Neural cell (in vitro differentiated cells): ENCODE measurements at regions not wholly inside any gene's neighbourhood (a gene's known extent, or its start where the extent isn't known, plus 50 kb on each side); places are given as distances from the start of the nearest gene placed in this dataset.

Experiments used
- H2AFZ ChIP-seq: fragments of 200-600, 300-800 bp; sonication (generic), shearing (Covaris generic); 2 replicates; pipeline ENCODE4 v1.6.0; 2014; ENCODE audit warnings: low read depth, mild to moderate bottlenecking, antibody characterized with exemption, low read length, moderate library complexity
- H3F3A ChIP-seq: fragments of 200-600 bp; shearing (Covaris generic); 2 replicates; pipeline ENCODE4 v1.6.1; 2016; ENCODE audit warnings: mild to moderate bottlenecking, moderate library complexity, mixed read lengths, antibody characterized with exemption, low read length; ENCODE audit not compliant: insufficient read depth, poor library complexity, severe bottlenecking
- H3K27ac ChIP-seq: fragments of 200-600, 300-800 bp; sonication (generic), shearing (Covaris generic); 2 replicates; pipeline ENCODE4 v1.5.1; 2014; ENCODE audit warnings: mild to moderate bottlenecking, low read length, moderate library complexity
- H3K27me3 ChIP-seq: fragments of 300-800, 200-600 bp; sonication (generic), shearing (Covaris generic); 2 replicates; pipeline ENCODE4 v1.6.0; 2014; ENCODE audit warnings: mild to moderate bottlenecking, low read depth, low read length, moderate library complexity; ENCODE audit not compliant: insufficient read depth
- H3K36me3 ChIP-seq: fragments of 300-800, 200-600 bp; sonication (generic), shearing (Covaris generic); 2 replicates; pipeline ENCODE4 v1.5.1; 2014; ENCODE audit warnings: mild to moderate bottlenecking, antibody characterized with exemption, low read length, moderate library complexity; ENCODE audit not compliant: insufficient read depth
- H3K4me2 ChIP-seq: fragments of 300-800, 200-600 bp; sonication (generic), shearing (Covaris generic); 2 replicates; pipeline ENCODE4 v1.6.0; 2014; ENCODE audit warnings: mild to moderate bottlenecking, low read length
- H3K4me3 ChIP-seq: fragments of 300-800, 200-600 bp; sonication (generic), shearing (Covaris generic); 2 replicates; pipeline ENCODE4 v1.5.1; 2014; ENCODE audit warnings: mild to moderate bottlenecking, low read length, moderate library complexity
- H3K79me2 ChIP-seq: fragments of 200-600 bp; shearing (Covaris generic); replicated peaks from 2 replicates; pipeline ENCODE4 v1.6.0; 2014; ENCODE audit warnings: mild to moderate bottlenecking, low read length, moderate library complexity; ENCODE audit not compliant: insufficient read depth
- H3K9ac ChIP-seq: fragments of 300-800, 200-600 bp; sonication (generic), shearing (Covaris generic); 2 replicates; pipeline ENCODE4 v1.6.1; 2016; ENCODE audit warnings: mild to moderate bottlenecking, low read length, mixed read lengths
- H3K9me2 ChIP-seq: fragments of 200-600 bp; shearing (Covaris generic); 2 replicates; pipeline ENCODE4 v1.6.1; 2016; ENCODE audit warnings: mild to moderate bottlenecking, low read length, mixed read lengths; ENCODE audit not compliant: insufficient read depth
- H3K9me3 ChIP-seq: fragments of 200-600, 300-800 bp; sonication (generic), shearing (Covaris generic); 2 replicates; pipeline ENCODE4 v1.6.1; 2016; ENCODE audit warnings: mild to moderate bottlenecking, mixed run types, low read length, moderate library complexity, mixed read lengths
- H4K20me1 ChIP-seq: fragments of 200-600 bp; shearing (Covaris generic); 2 replicates; pipeline ENCODE4 v1.6.1; 2016; ENCODE audit warnings: mild to moderate bottlenecking, mixed run types; ENCODE audit not compliant: insufficient read depth
- EP300 ChIP-seq: fragments of 450-650 bp; conservative IDR thresholded peaks from 2 replicates; pipeline ENCODE4 v1.6.1; 2014; ENCODE audit warnings: antibody characterized with exemption, mild to moderate bottlenecking, moderate library complexity; ENCODE audit not compliant: poor library complexity, severe bottlenecking
- EZH2 ChIP-seq: fragments of 200-600, 300-800 bp; shearing (Covaris generic), sonication (generic); IDR thresholded peaks from 2 replicates; pipeline ENCODE4 v1.6.1; 2014; ENCODE audit warnings: antibody characterized with exemption, low read length, borderline replicate concordance, mild to moderate bottlenecking; ENCODE audit not compliant: insufficient read depth, poor library complexity, severe bottlenecking
- MXI1 ChIP-seq: fragments of 450-650 bp; conservative IDR thresholded peaks from 2 replicates; pipeline ENCODE4 v1.6.1; 2014; ENCODE audit warnings: antibody characterized with exemption, mild to moderate bottlenecking; ENCODE audit not compliant: poor library complexity, severe bottlenecking
- POLR2AphosphoS5 ChIP-seq: IDR thresholded peaks from 2 replicates; pipeline ENCODE4 v1.6.1; 2012
- RAD21 ChIP-seq: fragments of 450-650 bp; conservative IDR thresholded peaks from 2 replicates; pipeline ENCODE4 v1.6.1; 2014; ENCODE audit warnings: antibody characterized with exemption, mild to moderate bottlenecking, moderate library complexity
- SMC3 ChIP-seq: fragments of 450-650 bp; conservative IDR thresholded peaks from 2 replicates; pipeline ENCODE4 v1.6.1; 2014; ENCODE audit warnings: antibody characterized with exemption, mild to moderate bottlenecking, moderate library complexity; ENCODE audit not compliant: poor library complexity
- TAF1 ChIP-seq: IDR thresholded peaks from 2 replicates; pipeline ENCODE4 v1.6.1; 2012; ENCODE audit warnings: low read depth
- TF ChIP-seq, protein P1 (sequence below): fragments of 450-650 bp; IDR thresholded peaks from 2 replicates; pipeline ENCODE4 v1.5.1; 2014; ENCODE audit warnings: antibody characterized with exemption, mild to moderate bottlenecking, moderate library complexity; ENCODE audit not compliant: poor library complexity, severe bottlenecking
- TF ChIP-seq, protein P2 (sequence below): IDR thresholded peaks from 2 replicates; pipeline ENCODE4 v1.6.1; 2012; ENCODE audit warnings: borderline replicate concordance

DNA sequence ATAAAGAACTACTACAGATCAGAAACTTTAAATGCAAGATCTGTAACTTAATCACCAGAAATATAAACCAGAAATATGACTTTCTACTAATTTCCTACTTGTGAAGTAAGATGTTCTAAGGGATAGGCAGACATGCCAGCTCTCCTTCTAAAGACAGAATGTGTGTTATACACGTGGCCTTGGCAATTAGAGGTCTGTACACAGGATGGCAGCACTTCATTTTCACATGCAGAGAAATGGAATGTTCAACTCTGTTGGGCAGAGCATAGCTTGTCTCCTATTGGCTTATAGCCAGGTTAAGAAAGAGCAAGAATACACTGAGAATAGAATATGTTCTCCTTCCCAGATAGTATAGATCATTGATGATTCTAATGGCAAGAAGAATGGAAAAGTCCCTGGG, 403.8 kb downstream of the DAD1 start:
- Histone ChIP-seq H3F3A (no peaks in the 10 kb centered on the region), H3K4me2 (no peak overlapping the region), H3K27me3 (no peaks in the 10 kb centered on the region), H3K9ac (no peak overlapping the region), H3K4me3 (no peak overlapping the region), H3K9me3 (no peaks in the 10 kb centered on the region), H3K27ac (no peak overlapping the region), H3K9me2 (no peaks in the 10 kb centered on the region), H4K20me1 (no peaks in the 10 kb centered on the region), H3K36me3 (no peaks in the 10 kb centered on the region), H2AFZ (no peak overlapping the region), H3K79me2 (no peaks in the 10 kb centered on the region)
- TF ChIP-seq TAF1 (no peak), RAD21 (no peak), MXI1 (no peak), SMC3 (no peak), EZH2 (no peak), POLR2AphosphoS5 (no peak), EP300 (no peak)
- TF ChIP-seq, protein P1, sequence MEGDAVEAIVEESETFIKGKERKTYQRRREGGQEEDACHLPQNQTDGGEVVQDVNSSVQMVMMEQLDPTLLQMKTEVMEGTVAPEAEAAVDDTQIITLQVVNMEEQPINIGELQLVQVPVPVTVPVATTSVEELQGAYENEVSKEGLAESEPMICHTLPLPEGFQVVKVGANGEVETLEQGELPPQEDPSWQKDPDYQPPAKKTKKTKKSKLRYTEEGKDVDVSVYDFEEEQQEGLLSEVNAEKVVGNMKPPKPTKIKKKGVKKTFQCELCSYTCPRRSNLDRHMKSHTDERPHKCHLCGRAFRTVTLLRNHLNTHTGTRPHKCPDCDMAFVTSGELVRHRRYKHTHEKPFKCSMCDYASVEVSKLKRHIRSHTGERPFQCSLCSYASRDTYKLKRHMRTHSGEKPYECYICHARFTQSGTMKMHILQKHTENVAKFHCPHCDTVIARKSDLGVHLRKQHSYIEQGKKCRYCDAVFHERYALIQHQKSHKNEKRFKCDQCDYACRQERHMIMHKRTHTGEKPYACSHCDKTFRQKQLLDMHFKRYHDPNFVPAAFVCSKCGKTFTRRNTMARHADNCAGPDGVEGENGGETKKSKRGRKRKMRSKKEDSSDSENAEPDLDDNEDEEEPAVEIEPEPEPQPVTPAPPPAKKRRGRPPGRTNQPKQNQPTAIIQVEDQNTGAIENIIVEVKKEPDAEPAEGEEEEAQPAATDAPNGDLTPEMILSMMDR, result no peak
- TF ChIP-seq, protein P2, sequence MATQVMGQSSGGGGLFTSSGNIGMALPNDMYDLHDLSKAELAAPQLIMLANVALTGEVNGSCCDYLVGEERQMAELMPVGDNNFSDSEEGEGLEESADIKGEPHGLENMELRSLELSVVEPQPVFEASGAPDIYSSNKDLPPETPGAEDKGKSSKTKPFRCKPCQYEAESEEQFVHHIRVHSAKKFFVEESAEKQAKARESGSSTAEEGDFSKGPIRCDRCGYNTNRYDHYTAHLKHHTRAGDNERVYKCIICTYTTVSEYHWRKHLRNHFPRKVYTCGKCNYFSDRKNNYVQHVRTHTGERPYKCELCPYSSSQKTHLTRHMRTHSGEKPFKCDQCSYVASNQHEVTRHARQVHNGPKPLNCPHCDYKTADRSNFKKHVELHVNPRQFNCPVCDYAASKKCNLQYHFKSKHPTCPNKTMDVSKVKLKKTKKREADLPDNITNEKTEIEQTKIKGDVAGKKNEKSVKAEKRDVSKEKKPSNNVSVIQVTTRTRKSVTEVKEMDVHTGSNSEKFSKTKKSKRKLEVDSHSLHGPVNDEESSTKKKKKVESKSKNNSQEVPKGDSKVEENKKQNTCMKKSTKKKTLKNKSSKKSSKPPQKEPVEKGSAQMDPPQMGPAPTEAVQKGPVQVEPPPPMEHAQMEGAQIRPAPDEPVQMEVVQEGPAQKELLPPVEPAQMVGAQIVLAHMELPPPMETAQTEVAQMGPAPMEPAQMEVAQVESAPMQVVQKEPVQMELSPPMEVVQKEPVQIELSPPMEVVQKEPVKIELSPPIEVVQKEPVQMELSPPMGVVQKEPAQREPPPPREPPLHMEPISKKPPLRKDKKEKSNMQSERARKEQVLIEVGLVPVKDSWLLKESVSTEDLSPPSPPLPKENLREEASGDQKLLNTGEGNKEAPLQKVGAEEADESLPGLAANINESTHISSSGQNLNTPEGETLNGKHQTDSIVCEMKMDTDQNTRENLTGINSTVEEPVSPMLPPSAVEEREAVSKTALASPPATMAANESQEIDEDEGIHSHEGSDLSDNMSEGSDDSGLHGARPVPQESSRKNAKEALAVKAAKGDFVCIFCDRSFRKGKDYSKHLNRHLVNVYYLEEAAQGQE, result no peak

DNA sequence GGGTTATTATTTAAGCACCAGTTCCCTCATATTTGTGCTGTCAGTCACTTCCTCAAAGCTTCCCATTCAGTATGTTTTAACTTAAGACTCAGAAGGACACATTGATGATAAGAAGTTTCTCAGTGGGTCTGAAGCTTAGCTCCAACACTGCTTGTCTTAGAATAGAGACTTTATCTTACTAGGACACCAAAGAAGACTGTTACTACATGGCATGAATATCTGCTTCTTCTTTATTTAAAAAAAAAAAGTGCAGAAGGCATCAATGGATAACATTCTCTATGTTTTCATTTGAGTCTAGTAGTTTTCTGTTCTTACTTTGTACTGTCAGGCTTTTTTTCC, 404.2 kb downstream of the DAD1 start:
- H3K36me3 ChIP-seq, result no peaks in the 10 kb centered on the region
- H3F3A ChIP-seq, result no peaks in the 10 kb centered on the region
- no peaks in the 10 kb centered on the region for H3K9me2 ChIP-seq
- H4K20me1 ChIP-seq, result no peaks in the 10 kb centered on the region
- H3K9me3 ChIP-seq, result no peaks in the 10 kb centered on the region
- H3K4me3 ChIP-seq, result no peak overlapping the region
- H3K27me3 ChIP-seq, result no peaks in the 10 kb centered on the region
- TF ChIP-seq, protein P1, result no peak
- TF ChIP-seq SMC3 (no peak), TAF1 (no peak), EP300 (no peak), MXI1 (no peak), EZH2 (no peak), RAD21 (no peak), POLR2AphosphoS5 (no peak)
- TF ChIP-seq, protein P2, result no peak
- no peaks in the 10 kb centered on the region for H3K79me2 ChIP-seq
- no peak overlapping the region for H3K4me2 ChIP-seq
- H3K9ac ChIP-seq, result no peak overlapping the region
- H2AFZ ChIP-seq, result no peak overlapping the region
- no peak overlapping the region for H3K27ac ChIP-seq
